HG03378 (cell line): ENCODE measurements at regions not wholly inside any gene's neighbourhood (a gene's known extent, or its start where the extent isn't known, plus 50 kb on each side); places are given as distances from the start of the nearest gene placed in this dataset.
"Not testable (repeated sequence)": the region's sequence is repeated elsewhere in the genome, so short reads cannot be mapped to it uniquely, and the experiment has no call there.

Experiments used
- ATAC-seq: cut with Tn5 transposase; IDR thresholded peaks from one replicate; pipeline ENCODE4 v1.9.1; 2021; ENCODE audit warnings: mild to moderate bottlenecking, moderate library complexity; ENCODE audit not compliant: unreplicated experiment

DNA sequence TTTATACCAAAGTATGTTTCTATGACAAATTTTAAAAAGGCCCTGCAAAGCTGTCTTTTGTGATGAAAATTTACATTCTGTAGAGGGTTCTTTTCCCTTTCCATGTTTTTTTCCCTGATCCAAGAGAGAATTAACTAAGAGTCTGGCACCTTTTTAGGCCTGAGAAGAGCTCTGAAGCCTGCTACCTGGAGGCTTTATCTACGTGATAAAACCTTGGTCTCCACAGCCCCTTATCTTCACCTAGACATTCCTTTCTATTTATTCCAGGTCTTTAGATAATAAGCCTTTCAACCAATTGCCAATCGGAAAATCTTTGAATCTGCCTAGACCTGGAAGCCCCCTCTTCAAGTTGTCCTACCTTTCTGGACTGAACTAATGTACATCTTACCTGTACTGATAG lies 774.1 kb upstream of the LRRTM1 start:
- no peak for ATAC-seq

- ATAC-seq = no peak
These were observed 773.5 kb upstream of the LRRTM1 start for GRCh38 chr2:81078102-81078501.

DNA sequence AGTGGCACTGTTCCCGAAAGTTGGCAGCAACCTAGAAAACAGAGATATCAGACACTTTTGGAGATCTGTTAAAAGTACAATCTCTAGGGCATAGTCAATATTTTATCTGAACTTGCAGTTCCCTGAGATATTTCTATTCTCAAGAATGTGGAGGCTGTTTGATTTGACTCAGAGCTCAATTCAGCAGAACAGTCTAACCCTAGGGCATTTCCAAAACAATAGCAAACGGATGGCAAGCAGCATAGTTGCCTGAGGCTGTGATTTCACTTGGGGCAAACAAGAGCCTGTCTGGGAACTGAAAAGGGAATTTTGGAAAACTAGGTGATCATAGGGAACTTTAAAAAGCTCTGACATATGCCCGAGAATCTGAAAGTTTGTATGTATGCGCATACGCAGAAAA lies 772.8 kb upstream of the LRRTM1 start:
- no peak for ATAC-seq

DNA sequence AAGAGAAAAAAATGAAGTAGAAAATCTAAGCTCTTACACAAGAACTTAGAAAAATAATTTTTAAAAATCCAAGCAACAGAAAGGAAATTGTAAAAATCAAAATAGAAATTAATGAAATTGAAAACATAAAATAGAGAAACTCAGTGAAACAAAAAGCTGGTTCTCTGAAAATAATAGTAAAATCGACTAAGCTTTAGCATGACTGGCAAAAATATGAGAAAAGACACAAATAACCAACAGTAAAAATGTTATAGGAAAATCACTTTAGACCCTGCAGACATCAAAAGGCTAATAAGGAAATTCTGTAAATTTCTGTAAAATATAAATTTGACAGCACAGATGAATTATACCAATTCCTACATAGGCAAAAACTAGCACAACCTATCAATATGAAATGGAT lies 768.9 kb upstream of the LRRTM1 start:
- ATAC-seq = no peak

DNA sequence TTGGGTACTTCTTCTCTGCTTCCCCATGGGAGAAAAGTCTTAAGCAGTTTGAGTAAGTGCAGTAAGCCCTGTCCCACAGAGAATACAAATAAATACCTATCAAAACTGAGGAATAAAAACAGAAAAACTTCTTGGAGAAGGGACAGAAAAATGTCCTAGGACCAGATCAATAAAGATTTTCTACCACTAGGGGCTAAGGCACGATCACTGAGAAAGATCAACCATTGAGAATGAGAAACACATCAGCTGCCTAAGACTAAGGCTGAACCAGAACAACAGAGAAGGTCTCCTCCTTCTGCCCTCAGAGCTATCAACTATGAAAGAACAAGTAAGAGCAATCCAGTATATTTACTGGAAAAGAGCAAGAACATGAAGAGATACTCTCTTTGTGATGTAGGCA lies 763.6 kb upstream of the LRRTM1 start:
- ATAC-seq = no peak

DNA sequence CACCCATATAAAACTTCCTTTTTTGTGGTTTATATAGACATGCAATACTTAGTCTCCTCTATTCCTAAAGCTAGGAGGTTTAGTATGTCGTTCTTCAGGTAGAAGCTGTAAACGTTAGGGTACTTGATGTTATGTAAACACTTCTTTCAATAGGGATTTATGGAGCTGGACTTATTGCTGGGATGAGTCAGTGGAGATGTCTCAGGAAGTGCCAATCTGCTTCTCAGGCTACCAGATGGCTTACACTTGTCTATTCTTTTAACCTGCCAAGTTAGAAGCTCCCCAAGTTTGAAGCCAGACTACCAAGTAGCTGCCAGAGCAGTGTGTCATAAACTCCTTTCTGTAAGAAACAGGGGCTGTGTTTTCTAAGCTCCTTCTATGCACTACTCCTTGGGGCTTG lies 756.5 kb upstream of the LRRTM1 start:
- ATAC-seq = no peak

GRCh38 chr2:81050580-81051095 lies 746.1 kb upstream of the LRRTM1 start:
- ATAC-seq = no peak

DNA sequence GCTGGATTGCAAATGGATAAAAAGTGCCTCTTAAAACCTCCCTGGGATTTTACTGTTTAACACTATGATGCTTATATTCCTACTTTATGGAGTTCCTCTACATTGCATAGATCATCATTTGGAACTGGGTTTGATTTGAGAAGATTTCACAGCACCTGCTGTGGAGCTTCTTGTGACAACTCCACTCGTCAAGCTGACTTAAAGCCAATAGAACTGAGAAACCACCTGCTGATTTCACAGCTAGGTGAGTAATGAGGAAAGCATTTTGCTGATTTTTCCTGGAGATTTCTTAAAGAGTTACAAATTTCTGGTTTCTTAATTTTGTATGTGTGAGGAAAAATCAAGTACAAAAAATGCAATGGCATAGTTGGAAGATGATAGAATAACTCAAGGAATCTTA lies 739.1 kb upstream of the LRRTM1 start:
- ATAC-seq = no peak

DNA sequence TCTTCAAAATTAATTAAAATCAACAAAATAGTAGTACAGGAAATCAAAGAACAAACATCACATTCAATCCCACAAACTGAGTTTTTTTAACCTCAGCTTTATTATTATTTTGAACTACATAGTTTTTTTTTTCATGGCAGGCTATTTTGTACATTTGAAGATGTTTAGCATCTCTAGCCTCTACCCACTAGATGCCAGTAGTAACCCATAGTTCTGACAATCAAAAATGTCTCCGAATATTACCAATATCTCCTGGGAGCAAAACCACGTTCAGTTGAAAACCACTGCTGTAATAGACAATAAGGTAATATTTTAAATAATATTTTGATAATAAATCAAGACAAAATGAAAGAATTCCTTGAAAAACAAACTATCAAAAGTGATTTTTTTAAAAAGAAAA lies 702.6 kb upstream of the LRRTM1 start:
- no peak for ATAC-seq

- no peak for ATAC-seq
These were observed 698.4 kb upstream of the LRRTM1 start for GRCh38 chr2:81002906-81003305.

DNA sequence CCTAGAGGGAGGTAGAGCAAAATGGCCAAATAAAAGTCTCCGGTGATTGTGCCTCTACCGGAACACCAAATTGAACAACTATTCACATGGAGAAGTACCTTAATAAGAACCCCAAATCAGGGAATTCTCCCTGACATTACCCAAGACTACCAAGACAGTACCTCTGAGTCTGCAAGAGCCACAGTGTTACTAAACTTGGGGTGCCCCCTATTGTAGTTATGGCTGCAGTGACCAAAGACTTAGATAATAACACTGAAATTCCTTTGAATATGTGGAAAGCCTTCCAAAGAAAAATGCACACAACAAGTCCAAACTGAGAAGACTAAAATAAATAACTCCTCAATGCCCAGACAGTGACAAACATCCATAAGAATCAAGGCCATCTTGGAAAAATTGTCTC lies 682.9 kb upstream of the LRRTM1 start:
- no peak for ATAC-seq

- no peak for ATAC-seq
These were observed 665.3 kb upstream of the LRRTM1 start for GRCh38 chr2:80969900-80970299.

DNA sequence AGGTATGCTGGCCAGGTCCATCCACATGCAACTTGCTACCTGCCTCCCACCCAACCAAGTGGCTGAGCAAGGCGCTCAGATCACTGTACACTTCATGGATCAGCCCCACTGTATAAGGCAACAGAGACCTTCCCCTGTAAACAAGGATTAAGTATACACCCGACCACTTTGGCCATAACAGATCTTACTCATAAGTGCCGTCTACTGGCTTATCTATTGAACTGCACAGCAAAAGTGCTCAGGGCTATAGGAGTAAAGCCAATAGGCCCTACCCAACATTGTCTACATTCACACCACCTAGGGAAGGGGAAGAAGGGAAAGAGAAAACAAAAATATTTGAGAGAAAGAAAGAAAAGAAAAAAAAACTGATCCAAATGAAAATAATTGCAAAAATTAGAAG lies 663.9 kb upstream of the LRRTM1 start:
- no peak for ATAC-seq

DNA sequence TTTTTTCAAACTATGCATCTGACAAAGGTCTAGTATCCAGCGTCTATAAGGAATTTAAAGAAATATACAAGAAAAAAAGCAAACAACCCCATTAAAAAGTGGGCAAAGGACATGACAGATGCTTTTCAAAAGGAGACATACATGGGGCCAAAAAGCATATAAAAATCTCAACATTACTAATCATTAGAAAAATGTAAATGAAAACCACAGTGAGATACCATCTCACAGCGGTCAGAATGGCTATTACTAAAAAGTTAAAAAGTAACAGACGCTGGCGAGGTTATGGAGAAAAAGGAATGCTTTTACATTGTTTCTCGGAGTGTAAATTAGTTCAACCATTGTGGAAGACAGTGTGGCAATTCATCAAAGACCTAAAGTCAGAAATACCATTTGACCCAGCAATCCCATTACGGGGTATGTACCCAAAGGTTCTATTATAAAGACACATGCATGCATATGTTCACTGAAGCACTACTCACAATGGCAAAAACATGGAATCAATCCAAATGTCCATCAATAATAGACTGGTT lies 643.1 kb upstream of the LRRTM1 start:
- no peak for ATAC-seq

- ATAC-seq = no peak
These were observed 638.9 kb upstream of the LRRTM1 start for GRCh38 chr2:80943487-80943886.

DNA sequence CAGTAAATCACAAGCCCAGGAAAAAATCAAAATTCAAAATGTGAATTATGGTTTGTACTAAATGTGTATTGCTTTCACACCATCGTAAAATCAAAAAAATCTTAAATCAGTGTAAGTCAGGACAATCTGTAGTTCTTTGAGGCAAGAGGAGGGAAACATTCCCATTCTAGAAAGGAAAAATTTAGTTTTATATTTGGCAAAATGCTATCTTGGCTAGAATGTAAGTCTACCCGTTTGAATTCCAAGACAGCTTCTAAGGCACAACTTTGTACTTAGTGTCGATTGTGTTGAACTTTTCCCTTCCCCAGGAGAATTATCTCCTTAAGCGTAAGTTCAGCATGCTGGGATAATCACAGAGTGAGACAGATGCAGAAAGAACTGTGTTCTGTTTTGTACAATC lies 638.2 kb upstream of the LRRTM1 start:
- no peak for ATAC-seq

DNA sequence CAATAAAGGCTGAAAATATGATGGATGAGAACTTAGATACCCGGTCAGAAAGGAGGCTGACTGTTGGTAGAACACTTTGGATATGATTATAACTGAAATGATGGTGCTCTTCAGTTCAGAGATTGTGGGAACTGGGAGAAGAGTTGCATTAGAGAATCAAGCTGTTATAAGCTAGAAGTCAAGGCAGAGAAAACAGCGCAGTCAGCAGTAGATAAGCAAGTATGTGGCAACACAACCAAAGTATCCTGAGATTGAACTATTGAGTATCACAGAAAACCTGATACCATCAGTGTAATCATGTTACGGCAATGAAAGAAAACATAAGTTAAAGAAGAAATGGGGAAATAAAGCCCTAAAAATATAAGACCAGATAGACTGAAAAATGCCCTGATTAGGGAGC lies 633.9 kb upstream of the LRRTM1 start:
- no peak for ATAC-seq

- not testable (repeated sequence) for ATAC-seq
These were observed 627.3 kb upstream of the LRRTM1 start for GRCh38 chr2:80931820-80932219.

- no peak for ATAC-seq
These were observed 626.2 kb upstream of the LRRTM1 start for GRCh38 chr2:80930777-80931176.

GRCh38 chr2:80926168-80926567 lies 621.6 kb upstream of the LRRTM1 start:
- ATAC-seq = no peak

DNA sequence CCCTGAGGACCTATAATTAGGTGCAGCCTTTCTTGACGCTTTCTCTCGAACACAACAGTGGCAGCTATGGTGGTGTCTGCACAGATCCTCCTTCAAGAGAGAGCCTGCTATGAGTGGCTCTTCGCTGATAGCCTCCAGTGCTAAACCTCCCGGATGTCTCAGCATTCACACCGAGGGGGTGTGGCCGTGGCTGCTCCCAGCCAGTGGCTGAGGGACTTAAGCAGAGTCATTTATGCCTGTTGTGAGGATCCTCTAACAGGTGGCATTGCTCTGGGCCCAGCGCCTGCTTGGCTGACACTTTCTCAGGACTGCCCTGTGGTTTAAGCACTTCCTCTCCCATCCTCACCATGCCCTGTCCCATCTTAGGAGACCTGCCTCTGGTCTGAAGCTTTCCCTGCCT lies 592.0 kb upstream of the LRRTM1 start:
- no peak for ATAC-seq

DNA sequence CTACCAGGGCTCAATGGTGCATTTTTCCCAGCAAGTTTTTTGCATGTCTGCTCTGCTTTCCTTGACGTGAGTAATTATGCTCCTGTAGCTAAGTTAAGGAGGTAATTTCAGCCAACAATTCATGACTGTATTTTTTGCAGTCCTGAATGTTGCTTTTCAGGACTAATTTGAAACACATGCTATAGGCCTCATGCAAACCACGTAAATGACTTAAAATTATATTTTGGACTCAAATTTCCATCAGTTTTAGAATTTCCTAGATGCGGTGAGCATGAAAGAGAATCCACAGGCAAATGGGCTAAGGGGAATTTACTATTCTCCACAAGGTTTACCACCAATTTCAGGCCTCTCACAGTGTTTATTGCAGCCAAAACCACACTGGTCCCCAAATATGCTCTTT lies 589.9 kb upstream of the LRRTM1 start:
- ATAC-seq = no peak

DNA sequence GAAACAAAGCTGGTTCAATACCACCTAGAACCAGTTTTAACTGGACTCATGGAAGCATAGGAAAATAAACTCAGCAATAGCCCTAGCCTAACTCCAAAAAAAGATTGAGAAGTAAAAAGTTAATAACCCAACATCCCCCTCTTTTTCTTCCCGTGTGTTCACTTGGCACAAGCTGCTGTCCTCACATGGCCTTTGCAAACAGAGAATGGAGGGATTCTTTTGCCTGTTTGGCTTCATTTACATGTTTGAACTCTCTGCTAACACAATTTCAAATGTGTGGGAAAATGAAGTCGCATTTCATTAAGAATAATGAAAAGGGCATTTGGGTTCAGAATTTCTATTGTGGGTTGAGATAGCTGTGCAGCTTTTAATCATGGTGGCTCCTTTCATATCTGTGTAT lies 589.2 kb upstream of the LRRTM1 start:
- no peak for ATAC-seq

- no peak for ATAC-seq
These were observed 584.5 kb upstream of the LRRTM1 start for GRCh38 chr2:80889009-80889408.
